Kidney (tissue), 13 donors: ENCODE measurements at regions not wholly inside any gene's neighbourhood (a gene's known extent, or its start where the extent isn't known, plus 50 kb on each side); places are given as distances from the start of the nearest gene placed in this dataset.
A peak's percentile ranks its signal among the peaks of the same experiment; 100 is the strongest.

Experiments used
- DNase-seq, 5 donors: peaks; one replicate each; pipeline ENCODE4 v3.0.0-alpha.2; 2013 to 2020
- FAIRE-seq: peaks from 2 replicates; lab custom pipeline; 2012; peaks lifted over from hg19 to GRCh38; lab: Jason Lieb, UNC
- H3K27ac ChIP-seq, 2 donors: one replicate each; pipeline ENCODE4 v1.7.0; 2013; ENCODE audit warnings: low read depth in 2 of 2, low read length in 2 of 2, inconsistent platforms in 1 of 2
- H3K27me3 ChIP-seq: one replicate; pipeline ENCODE4 v1.7.1; 2013; ENCODE audit warnings: low read length, inconsistent platforms; ENCODE audit not compliant: control insufficient read depth, insufficient read depth
- H3K36me3 ChIP-seq, 3 donors: one replicate each; pipeline versions ENCODE4 v1.7.0 to v1.7.1; 2013; ENCODE audit warnings: low read length in 3 of 3, control low read depth in 1 of 3, inconsistent platforms in 1 of 3; ENCODE audit not compliant: insufficient read depth in 3 of 3, control insufficient read depth in 2 of 3
- H3K4me1 ChIP-seq, 3 donors: one replicate each; pipeline versions ENCODE4 v1.7.0 to v1.7.1; 2013; ENCODE audit warnings: low read length in 3 of 3, inconsistent platforms in 1 of 3, low read depth in 1 of 3; ENCODE audit not compliant: control insufficient read depth in 2 of 3, insufficient read depth in 2 of 3
- H3K4me3 ChIP-seq, 3 donors: one replicate each; pipeline versions ENCODE4 v1.7.0 to v1.8.1; 2013; ENCODE audit warnings: low read length in 3 of 3, control low read depth in 1 of 3, inconsistent platforms in 1 of 3
- H3K9ac ChIP-seq, 3 donors: one replicate each; pipeline versions ENCODE4 v1.7.0 to v1.7.1; 2013; ENCODE audit warnings: low read length in 3 of 3, control low read depth in 1 of 3, inconsistent platforms in 1 of 3
- H3K9me3 ChIP-seq, 3 donors: one replicate each; pipeline versions ENCODE4 v1.7.0 to v1.7.1; 2013; ENCODE audit warnings: low read length in 3 of 3, control low read depth in 1 of 3, inconsistent platforms in 1 of 3; ENCODE audit not compliant: control insufficient read depth in 2 of 3, insufficient read depth in 1 of 3
- CTCF ChIP-seq: IDR thresholded peaks from 3 replicates; pipeline ENCODE4 v1.5.1; 2012; ENCODE audit warnings: mild to moderate bottlenecking, moderate library complexity, borderline replicate concordance; ENCODE audit not compliant: insufficient read depth; ENCODE audit errors: extremely low read depth
- intact Hi-C: fragments of 100-400 bp; cut with DNase I; formaldehyde crosslinking; loops from one replicate; pipeline ENCODE4 v1.11.1; 2022
- donor health status: control.
- donor health status: control.
- donor health status: control.
- donor health status: control.
- donor health status: control.
- donor health status: DM: yes; HTN: yes; CAD: no.
- donor health status: Normal renal cell carcinoma (clear cell type).

GRCh38 chr19:30144802-30145201 lies 202.8 kb downstream of the URI1 start:
- no peaks in the 10 kb centered on the region for H3K9me3 ChIP-seq
- H3K27me3 ChIP-seq, result no peaks in the 10 kb centered on the region
- H3K9ac ChIP-seq, result no peak overlapping the region
- no peak for FAIRE-seq
- no peaks in the 10 kb centered on the region for H3K36me3 ChIP-seq
- DNase-seq, result peak in 3 of 5 donors; percentile 44 to 65 (median 55)
- intact Hi-C loops, result no loop called here
- H3K4me1 ChIP-seq, result no peaks in the 10 kb centered on the region
- no peak for TF ChIP-seq CTCF
- H3K27ac ChIP-seq, result no peak overlapping the region
- H3K4me3 ChIP-seq, result no peak overlapping the region

- H3K27me3 ChIP-seq, result no peaks in the 10 kb centered on the region
- no peaks in the 10 kb centered on the region for H3K9me3 ChIP-seq
- H3K4me3 ChIP-seq, result no peak overlapping the region
- intact Hi-C loops, result no loop called here
- H3K4me1 ChIP-seq, result no peaks in the 10 kb centered on the region
- TF ChIP-seq CTCF, result no peak
- no peak for FAIRE-seq
- no peaks in the 10 kb centered on the region for H3K36me3 ChIP-seq
- H3K27ac ChIP-seq, result no peak overlapping the region
- H3K9ac ChIP-seq, result no peak overlapping the region
- no peak for DNase-seq
Observed at GRCh38 chr19:30145467-30145866, 203.4 kb downstream of the URI1 start.

GRCh38 chr19:30146346-30146745 lies 204.3 kb downstream of the URI1 start:
- no peak for DNase-seq
- FAIRE-seq, result no peak
- Histone ChIP-seq H3K4me3 (no peak overlapping the region), H3K27ac (no peak overlapping the region), H3K36me3 (no peaks in the 10 kb centered on the region), H3K4me1 (no peaks in the 10 kb centered on the region), H3K9ac (no peak overlapping the region), H3K9me3 (no peaks in the 10 kb centered on the region), H3K27me3 (no peaks in the 10 kb centered on the region)
- no peak for TF ChIP-seq CTCF
- intact Hi-C loops, result no loop called here
